ENCODE measurements at regions not wholly inside any gene's neighbourhood (a gene's known extent, or its start where the extent isn't known, plus 50 kb on each side); places are given as distances from the start of the nearest gene placed in this dataset.
"Not testable (repeated sequence)": the region's sequence is repeated elsewhere in the genome, so short reads cannot be mapped to it uniquely, and the experiment has no call there.

- DNase-seq, result no peak
These were observed 254.2 kb upstream of the CRBN start for GRCh38 chr3:3433711-3434110.

DNA sequence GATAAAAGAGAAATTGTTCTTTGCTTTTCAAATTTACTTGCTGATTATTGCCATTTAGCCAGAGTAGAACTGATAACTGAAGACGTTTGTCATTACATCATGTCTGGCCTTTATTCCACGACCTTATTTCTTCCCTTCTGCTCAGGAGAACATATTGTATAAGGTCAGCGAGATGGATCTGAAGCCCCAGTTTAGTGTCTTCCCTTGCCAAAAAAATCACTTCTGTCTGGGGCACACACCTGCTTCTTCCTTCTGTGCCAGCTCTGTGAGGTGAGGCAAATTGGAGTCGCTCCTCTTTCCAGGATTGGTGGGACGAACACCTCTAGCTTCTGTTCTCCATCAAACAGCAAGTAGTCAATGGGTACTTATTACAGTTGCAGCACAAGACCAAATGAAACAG, 250.3 kb upstream of the CRBN start:
- DNase-seq, result no peak

DNA sequence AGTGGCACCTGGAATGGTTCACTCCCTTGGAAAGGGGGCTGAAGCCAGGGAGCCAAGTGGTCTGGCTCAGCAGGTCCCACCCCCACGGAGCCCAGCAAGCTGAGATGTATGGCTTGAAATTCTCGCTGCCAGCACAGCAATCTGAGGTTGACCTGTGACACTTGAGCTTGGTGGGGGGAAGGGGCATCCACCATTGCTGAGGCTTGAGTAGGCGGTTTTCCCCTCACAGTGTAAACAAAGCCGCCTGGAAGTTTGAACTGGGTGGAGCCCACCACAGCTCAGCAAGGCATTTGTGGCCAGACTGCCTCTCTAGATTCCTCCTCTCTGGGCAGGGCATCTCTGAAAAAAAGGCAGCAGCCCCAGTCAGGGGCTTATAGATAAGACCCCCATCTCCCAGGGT, 228.2 kb upstream of the CRBN start:
- not testable (repeated sequence) for DNase-seq

DNA sequence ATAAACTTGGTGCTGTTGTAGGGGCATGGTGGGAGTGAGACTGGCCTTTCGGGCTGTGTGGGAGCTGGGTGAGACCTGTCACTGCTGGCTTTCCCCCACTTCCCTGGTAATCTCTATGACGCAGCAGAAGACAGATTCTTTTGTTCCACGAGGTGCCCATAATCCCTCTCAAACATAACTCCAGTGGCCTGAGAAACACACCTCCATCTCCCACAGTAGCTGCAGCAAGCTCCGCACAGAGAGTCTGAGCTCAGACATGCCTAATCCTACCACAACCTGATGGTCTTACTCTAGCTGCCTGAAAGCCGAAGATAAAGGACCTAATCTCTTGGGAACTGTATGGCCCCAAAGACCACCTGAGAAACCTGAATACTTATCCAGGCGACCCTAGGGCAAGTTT, 225.6 kb upstream of the CRBN start:
- DNase-seq, result no peak

DNA sequence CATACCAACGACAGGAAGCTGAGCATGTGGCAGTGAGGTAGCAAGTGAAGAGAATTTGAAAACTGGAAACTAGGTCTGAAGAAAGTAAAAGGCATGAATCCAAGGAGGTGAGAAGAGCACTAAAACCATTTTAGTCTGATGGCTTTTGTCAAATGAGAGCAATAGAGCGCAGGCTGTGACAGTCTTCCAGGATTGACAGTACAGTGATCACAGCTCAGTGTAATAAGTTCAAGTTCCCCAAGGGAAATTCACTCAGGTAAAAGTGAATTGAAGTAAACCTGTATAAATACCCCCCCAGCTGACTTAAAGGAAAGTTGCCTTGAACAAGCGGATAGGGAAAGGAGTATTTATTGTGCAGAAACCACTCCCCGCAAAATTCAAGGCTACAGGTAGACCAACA, 224.2 kb upstream of the CRBN start:
- no peak for DNase-seq

- DNase-seq, result no peak
These were observed 213.5 kb upstream of the CRBN start for GRCh38 chr3:3392946-3393345.

DNA sequence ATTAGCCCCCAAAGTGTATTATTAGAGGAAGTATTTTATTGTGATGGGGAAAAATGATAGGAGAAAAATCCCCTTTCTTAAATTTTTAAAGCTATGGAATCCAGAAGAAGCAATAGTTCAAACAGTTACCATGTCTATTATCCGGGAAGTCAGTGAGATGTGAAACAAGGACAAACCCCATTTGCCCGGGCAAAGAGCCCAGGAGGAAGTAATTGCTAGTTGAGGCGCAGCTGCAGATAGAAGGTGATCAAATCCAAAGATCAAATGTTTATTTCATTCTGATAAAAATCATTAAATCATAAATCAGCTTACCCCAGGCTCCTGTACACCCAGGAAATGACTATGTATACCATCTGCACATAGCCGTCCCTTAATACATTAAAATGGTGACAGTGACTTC, 204.0 kb upstream of the CRBN start:
- no peak for DNase-seq

GRCh38 chr3:3372210-3372777, 192.8 kb upstream of the CRBN start:
- no peak for DNase-seq

DNA sequence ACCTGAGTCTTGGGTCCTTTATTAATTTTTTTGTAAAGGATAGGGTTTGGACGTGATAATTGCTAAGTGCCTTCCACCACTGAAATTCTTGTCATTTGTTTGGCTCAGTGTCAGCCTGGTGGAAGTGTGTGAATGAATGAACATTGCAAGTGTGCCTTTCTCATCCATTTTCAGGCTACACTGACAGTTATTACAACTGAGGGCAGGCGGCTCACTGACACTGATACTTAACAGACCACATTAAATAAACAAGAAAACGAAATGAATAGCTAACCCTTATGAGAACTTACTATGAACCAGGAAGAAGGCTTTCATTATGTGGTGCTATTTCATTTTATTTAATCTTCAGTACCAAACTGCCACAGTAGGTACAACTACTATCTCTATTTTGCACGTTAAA, 188.8 kb upstream of the CRBN start:
- no peak for DNase-seq

- DNase-seq, result no peak
These were observed 186.9 kb upstream of the CRBN start for GRCh38 chr3:3366386-3366785.

DNA sequence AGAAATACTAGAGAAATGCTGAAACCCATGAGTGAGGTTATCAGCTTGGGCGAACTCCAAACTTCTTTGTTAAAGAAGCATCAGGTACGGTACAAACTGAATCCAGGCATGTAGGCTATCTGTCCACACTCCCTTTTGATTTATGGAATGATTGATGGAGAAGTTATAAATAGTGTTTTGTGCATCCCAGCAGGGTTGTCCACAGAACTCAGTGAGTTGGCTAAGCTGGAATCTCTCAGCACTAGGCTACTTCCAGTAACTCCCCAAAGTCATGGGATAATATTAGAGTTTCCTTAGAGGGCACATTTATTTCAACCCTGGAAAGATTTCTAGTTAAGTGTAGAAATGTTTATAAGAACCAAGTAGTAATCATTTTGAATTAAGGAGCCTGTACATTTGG, 186.2 kb upstream of the CRBN start:
- no peak for DNase-seq

GRCh38 chr3:3356846-3357245, 177.4 kb upstream of the CRBN start:
- DNase-seq, result no peak

DNA sequence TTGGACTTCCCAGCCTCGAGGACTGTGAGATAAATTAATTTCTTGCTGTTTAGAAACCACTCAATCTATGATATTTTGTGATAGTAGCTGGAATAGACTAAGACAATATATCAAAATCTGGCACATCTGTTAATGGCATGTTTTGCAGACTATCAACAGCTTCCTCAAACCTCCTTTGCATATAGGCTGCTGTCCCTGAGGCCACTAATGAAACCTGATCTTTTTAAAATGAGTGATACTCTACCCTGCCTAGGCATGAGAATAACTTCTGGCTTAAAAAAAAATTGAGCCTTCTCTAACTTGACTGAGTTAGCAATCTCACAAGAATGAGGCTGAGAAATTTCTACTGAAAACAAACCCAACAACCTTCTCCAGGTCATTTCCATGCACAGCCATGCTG, 176.0 kb upstream of the CRBN start:
- DNase-seq, result no peak

DNA sequence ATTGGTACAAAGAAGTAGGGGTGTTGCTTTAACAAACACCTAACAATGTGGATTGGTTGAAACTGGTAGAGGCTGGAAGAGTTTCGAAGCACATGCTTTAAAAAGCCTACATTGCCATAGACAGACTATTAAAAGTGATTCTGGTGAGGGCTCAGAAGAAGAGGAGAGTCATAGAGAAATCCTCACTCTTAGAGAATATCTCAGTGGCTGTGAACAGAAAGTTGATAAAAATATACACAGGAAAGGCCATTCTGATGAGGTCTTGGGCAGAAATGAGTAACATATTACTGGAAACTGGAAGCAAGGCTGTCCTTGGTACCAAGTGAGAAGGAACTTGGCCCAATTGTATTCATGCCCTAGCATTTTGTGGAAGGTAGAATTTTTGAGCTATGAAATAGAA, 173.7 kb upstream of the CRBN start:
- DNase-seq, result no peak

GRCh38 chr3:3351226-3351625, 171.7 kb upstream of the CRBN start:
- no peak for DNase-seq

- not testable (repeated sequence) for DNase-seq
These were observed 167.6 kb upstream of the CRBN start for GRCh38 chr3:3347056-3347455.

DNA sequence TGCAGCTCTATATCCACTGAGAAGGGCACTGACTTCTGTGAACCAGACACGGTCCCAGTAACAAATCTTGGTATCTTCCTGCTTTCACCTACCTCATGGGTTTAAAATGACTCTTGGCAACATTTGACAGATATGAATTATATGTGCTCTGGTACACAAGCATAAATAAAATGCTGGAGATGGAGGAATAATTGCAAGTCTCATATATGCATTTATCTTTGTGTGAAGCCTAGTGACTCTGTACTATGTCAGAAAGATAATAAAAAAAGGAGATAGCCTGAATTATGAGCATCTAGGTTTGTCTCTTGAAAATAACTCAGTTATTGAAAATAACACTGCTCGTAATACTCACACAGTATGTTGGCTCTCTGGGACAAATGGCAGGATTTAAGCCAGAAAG, 167.1 kb upstream of the CRBN start:
- no peak for DNase-seq

GRCh38 chr3:3342141-3342540, 162.7 kb upstream of the CRBN start:
- DNase-seq, result no peak

DNA sequence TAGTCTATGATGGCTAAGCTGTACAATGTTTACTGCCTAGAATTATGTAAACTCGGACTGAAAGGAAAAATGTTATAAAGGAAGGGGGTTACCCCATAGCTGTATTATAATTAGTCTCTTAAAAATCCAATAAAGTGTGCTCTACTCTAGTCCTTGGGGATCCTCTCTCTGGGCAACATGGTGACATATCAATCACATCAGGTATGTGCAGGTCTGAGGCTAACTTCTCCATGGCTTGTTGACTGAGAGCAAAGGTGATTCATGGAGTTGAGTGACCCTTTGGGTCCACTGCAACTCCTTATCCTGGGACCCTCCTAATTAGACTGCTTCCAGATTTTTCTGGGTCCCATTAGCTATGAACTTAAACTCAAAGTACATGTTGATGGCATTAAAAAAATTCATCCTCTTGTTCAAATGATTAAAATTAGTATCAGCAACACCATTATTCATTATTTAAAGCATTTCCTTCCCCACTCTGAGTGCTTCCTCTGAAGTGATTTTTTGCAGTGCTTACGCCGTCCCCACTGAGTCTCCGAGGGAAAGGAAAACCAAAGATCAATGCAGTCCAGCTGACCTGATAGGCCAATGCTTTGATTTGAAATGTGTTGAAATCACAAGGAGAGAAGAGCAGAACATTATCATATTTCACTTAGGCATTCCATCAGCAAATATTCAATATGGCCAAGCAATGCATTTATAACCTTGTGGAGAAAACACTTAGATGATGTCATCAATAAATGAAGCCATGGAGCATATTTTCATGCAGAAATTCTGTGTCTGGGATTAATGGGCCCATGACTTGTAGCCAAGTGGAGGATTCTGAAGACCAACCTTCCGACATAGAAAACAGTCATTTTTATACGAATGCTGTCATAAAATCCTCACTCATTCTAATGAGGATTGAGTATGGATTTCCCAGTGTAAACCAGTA, 161.7 kb upstream of the CRBN start:
- DNase-seq, result no peak

DNA sequence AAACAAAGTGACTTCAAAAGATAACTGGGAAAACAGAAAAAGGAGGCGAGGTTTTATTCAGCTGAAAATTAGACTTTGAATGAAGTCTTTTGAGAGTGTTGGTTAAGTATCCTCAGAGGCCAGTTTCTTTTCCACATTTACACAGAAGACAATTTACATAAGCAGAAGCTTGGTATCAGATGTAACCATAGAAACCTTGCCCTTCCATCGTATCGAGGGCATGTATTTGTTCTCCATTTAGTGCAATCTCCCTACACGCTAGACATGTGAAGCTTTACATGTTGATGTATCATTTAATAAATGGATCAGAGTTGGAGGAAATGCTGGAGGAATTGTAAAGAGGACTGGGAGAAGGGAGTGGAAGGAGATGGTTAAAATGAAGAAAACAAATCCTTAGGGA, 161.0 kb upstream of the CRBN start:
- no peak for DNase-seq

GRCh38 chr3:3335903-3336302, 156.4 kb upstream of the CRBN start:
- no peak for DNase-seq

DNA sequence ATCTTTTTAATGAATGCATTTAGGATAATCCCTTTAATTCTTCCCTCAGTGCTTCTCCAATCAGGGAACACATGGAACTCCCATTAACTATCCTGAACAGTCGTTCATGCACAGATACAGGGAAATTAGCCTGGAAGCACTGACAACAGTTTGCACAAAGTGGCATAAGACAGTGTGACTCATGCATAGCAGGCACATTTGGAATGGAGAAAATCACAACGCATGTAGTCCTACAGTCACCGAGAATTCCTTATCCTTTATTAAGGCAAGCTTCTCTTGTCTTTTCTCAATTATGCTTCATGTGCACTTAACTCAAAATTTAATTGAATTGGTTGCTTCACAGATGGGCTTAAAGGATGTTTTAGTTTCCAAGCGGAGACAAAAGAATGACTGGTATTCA, 155.0 kb upstream of the CRBN start:
- no peak for DNase-seq

- no peak for DNase-seq
These were observed 154.1 kb upstream of the CRBN start for GRCh38 chr3:3333571-3333970.

DNA sequence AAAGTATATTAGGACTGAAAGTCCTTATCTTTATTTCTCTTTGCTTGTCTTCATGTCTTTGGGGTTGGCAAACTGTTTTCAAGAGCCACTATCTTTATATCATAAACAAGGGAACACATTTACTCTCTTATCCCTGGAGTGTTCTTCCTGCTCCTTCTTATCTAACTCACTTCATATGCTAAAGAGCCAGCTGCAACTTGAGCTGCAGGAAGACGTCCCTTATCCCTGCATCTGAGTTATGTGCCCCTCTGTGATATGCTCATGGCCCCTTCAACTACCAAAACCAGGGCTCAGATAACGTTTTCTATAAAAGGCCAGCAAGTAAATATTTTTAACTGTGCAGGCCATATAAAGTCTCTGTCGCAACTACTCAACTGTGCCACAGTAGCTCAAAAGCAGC, 137.0 kb upstream of the CRBN start:
- no peak for DNase-seq

GRCh38 chr3:3315846-3316245, 136.4 kb upstream of the CRBN start:
- DNase-seq, result no peak

Data from inflammatory macrophage treated with lipopolysaccharide for 4 hours (primary cell).